Thymus (tissue), 11 donors: ENCODE measurements at regions not wholly inside any gene's neighbourhood (a gene's known extent, or its start where the extent isn't known, plus 50 kb on each side); places are given as distances from the start of the nearest gene placed in this dataset.

ENCODE experiments used
- DNase-seq, 9 donors: peaks; one replicate each; pipeline ENCODE4 v3.0.0-alpha.2; 2013; ENCODE audit warnings: low spot score in 9 of 9, low read depth in 6 of 9, missing footprints in 1 of 9
- H3K27ac ChIP-seq, 2 donors: one replicate each; pipeline ENCODE4 v1.5.1; 2013; ENCODE audit warnings: control low read depth in 1 of 2, low read depth in 1 of 2, low read length in 1 of 2, mild to moderate bottlenecking in 1 of 2, moderate library complexity in 1 of 2
- H3K27me3 ChIP-seq, 2 donors: one replicate each; pipeline ENCODE4 v1.5.1; 2013; ENCODE audit warnings: low read length in 1 of 2; ENCODE audit not compliant: control insufficient read depth in 2 of 2, insufficient read depth in 1 of 2
- H3K36me3 ChIP-seq, 2 donors: one replicate each; pipeline ENCODE4 v1.5.1; 2013; ENCODE audit warnings: low read length in 1 of 2, mild to moderate bottlenecking in 1 of 2, moderate library complexity in 1 of 2; ENCODE audit not compliant: control insufficient read depth in 2 of 2, insufficient read depth in 2 of 2
- H3K4me1 ChIP-seq, 2 donors: one replicate each; pipeline ENCODE4 v1.5.1; 2013; ENCODE audit warnings: low read length in 2 of 2; ENCODE audit not compliant: control insufficient read depth in 2 of 2, insufficient read depth in 2 of 2
- H3K4me3 ChIP-seq, 2 donors: one replicate each; pipeline ENCODE4 v1.5.1; 2013; ENCODE audit warnings: low read length in 2 of 2, control low read depth in 1 of 2, mild to moderate bottlenecking in 1 of 2
- H3K9me3 ChIP-seq, 2 donors: one replicate each; pipeline ENCODE4 v1.5.1; 2013; ENCODE audit warnings: low read length in 1 of 2, mild to moderate bottlenecking in 1 of 2; ENCODE audit not compliant: control insufficient read depth in 2 of 2, insufficient read depth in 1 of 2
- WGBS: extraction: QIAGEN DNeasy Blood & Tissue Kit; methylation state at CpG from one replicate; pipeline ENCODE4 v1.1.7; 2013; 5-methylcytosine and 5-hydroxymethylcytosine counted together
- donor health status: healthy.

DNA sequence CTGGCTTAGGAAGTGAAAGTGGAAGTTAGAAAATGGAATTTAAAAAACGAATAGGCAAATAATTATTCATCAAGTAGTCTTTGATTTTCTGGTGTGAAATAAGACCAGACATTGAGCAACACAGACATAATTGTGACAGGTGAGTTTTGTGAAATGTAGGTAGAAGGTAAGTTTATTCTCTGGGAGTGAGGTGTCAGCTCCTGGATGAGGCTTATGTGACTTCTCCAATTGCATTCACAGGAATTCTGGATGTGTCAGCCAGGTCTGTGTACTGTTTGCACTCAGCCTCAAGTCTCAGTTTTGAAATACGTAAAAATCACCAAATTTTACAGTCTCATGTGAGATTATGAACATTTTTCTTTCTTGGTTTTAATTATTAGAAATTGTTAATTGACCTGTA, 537.6 kb downstream of the CETN3 start:
- 80% methylated on average over 2 of the region's 2 CpGs for WGBS
- Histone ChIP-seq H3K9me3 (no peaks in the 10 kb centered on the region), H3K27me3 (no peaks in the 10 kb centered on the region), H3K27ac (no peak overlapping the region), H3K4me3 (no peak overlapping the region), H3K4me1 (no peaks in the 10 kb centered on the region), H3K36me3 (no peaks in the 10 kb centered on the region)
- DNase-seq: no peak

DNA sequence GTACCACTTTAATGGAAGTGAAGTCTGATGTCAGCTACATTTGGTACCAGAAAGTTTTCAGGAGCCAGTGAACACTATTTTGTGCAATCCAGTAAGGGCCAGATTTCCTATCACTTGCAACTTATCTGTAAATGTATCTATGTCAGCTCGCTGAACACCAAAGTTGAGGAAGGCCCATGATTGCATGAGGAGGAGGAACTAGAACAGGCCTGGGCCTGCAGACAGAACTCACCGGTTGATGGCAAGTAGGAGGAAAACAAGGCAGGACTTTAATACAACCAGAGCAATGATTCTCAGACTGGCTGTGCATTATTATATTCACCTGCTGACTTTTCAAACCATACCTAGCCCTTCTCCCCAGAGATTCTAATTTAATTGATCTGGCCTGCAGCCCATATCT, 540.2 kb downstream of the CETN3 start:
- no peaks in the 10 kb centered on the region for H3K27me3 ChIP-seq
- WGBS: 93% methylated on average over 2 of the region's 2 CpGs

GRCh38 chr5:89866410-89866809, 543.1 kb downstream of the CETN3 start:
- WGBS: 88% methylated on average over 3 of the region's 3 CpGs
- no peaks in the 10 kb centered on the region for H3K36me3 ChIP-seq
- H3K27me3 ChIP-seq: no peaks in the 10 kb centered on the region
- peak in 1 of 9 donors; percentile 31 for DNase-seq
- peak overlapping the region in 1 of 2 donors; percentile 43 for H3K27ac ChIP-seq
- H3K4me3 ChIP-seq: no peak overlapping the region
- H3K9me3 ChIP-seq: no peaks in the 10 kb centered on the region
- H3K4me1 ChIP-seq: no peaks in the 10 kb centered on the region

More for the DNA sequence above, 540.2 kb downstream of the CETN3 start:
- H3K27ac ChIP-seq: no peak overlapping the region
- no peaks in the 10 kb centered on the region for H3K4me1 ChIP-seq
- no peak for DNase-seq
- no peaks in the 10 kb centered on the region for H3K9me3 ChIP-seq
- H3K36me3 ChIP-seq: no peaks in the 10 kb centered on the region
- no peak overlapping the region for H3K4me3 ChIP-seq

DNA sequence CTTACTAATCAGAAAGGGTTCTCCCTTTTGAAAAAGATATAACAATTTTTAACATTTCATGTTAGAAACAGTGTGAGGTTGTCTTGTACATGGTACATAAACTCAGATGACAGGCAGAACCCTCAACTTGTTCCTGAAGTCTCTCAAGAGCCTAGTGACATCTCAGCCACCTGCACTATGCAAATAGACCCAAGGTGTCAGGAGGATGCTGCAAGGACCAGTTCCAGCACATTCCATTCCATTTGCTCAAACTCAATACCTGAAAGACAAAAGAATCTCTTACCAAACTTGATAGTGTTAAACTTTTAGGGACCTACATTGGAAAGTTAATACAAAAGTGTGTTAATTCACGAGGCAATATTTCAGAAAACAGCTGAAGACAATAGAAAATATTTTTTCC, 544.6 kb downstream of the CETN3 start:
- Histone ChIP-seq H3K27me3 (no peaks in the 10 kb centered on the region), H3K27ac (no peak overlapping the region)

GRCh38 chr5:89857790-89858189, 551.8 kb downstream of the CETN3 start:
- DNase-seq: no peak
- 99% methylated on average over 5 of the region's 5 CpGs for WGBS
- H3K27me3 ChIP-seq: no peaks in the 10 kb centered on the region
- no peak overlapping the region for H3K27ac ChIP-seq
- H3K9me3 ChIP-seq: no peaks in the 10 kb centered on the region
- H3K36me3 ChIP-seq: no peaks in the 10 kb centered on the region
- H3K4me1 ChIP-seq: no peaks in the 10 kb centered on the region
- no peak overlapping the region for H3K4me3 ChIP-seq

More for the DNA sequence above, 544.6 kb downstream of the CETN3 start:
- Histone ChIP-seq H3K36me3 (no peaks in the 10 kb centered on the region), H3K4me1 (no peaks in the 10 kb centered on the region), H3K4me3 (no peak overlapping the region), H3K9me3 (no peaks in the 10 kb centered on the region)
- WGBS: 93% methylated on average over 1 of the region's 1 CpG
- no peak for DNase-seq

- no peaks in the 10 kb centered on the region for H3K9me3 ChIP-seq
- no peak for DNase-seq
- 96% methylated on average over 2 of the region's 2 CpGs for WGBS
- H3K4me3 ChIP-seq: no peak overlapping the region
- no peaks in the 10 kb centered on the region for H3K27me3 ChIP-seq
- no peaks in the 10 kb centered on the region for H3K4me1 ChIP-seq
- H3K36me3 ChIP-seq: no peaks in the 10 kb centered on the region
- H3K27ac ChIP-seq: no peak overlapping the region
Observed at GRCh38 chr5:89855417-89855816, 554.1 kb downstream of the CETN3 start.

- Histone ChIP-seq H3K4me1 (no peaks in the 10 kb centered on the region), H3K36me3 (no peaks in the 10 kb centered on the region), H3K27ac (no peak overlapping the region), H3K27me3 (no peaks in the 10 kb centered on the region), H3K9me3 (no peaks in the 10 kb centered on the region), H3K4me3 (no peak overlapping the region)
- 87% methylated on average over 3 of the region's 3 CpGs for WGBS
- DNase-seq: no peak
Observed at GRCh38 chr5:89851911-89852310, 557.6 kb downstream of the CETN3 start.

GRCh38 chr5:89850513-89850865, 559.1 kb downstream of the CETN3 start:
- Histone ChIP-seq H3K9me3 (no peaks in the 10 kb centered on the region), H3K27ac (no peak overlapping the region), H3K4me3 (no peak overlapping the region), H3K36me3 (no peaks in the 10 kb centered on the region), H3K27me3 (no peaks in the 10 kb centered on the region), H3K4me1 (no peaks in the 10 kb centered on the region)
- no peak for DNase-seq

- H3K9me3 ChIP-seq: no peaks in the 10 kb centered on the region
- no peak overlapping the region for H3K27ac ChIP-seq
- no peak for DNase-seq
- WGBS: 93% methylated on average over 1 of the region's 1 CpG
- no peak overlapping the region for H3K4me3 ChIP-seq
- no peaks in the 10 kb centered on the region for H3K36me3 ChIP-seq
- no peaks in the 10 kb centered on the region for H3K4me1 ChIP-seq
- H3K27me3 ChIP-seq: no peaks in the 10 kb centered on the region
Observed at GRCh38 chr5:89849830-89850512, 559.6 kb downstream of the CETN3 start.

DNA sequence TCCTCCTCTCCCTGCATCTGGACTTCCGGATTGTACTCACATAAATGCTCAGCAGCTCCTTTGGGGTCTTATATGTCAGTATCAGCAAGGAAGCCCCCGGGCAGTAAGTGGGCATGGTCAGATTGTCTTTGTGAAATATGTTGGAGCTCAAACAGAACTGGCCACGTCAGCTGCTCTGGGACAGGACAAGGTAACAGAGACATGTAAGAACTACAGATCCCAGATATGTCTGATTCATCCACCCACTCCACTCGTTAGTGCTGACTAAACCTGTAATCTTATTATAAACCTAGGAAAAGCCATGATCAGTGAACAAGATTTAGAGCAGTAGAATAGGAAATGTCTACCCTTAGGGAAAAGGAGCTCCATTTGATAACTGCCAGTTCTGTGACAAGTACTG, 561.8 kb downstream of the CETN3 start:
- Histone ChIP-seq H3K27me3 (no peaks in the 10 kb centered on the region), H3K4me3 (no peak overlapping the region), H3K36me3 (no peaks in the 10 kb centered on the region), H3K27ac (no peak overlapping the region), H3K4me1 (no peaks in the 10 kb centered on the region), H3K9me3 (no peaks in the 10 kb centered on the region)
- 87% methylated on average over 4 of the region's 4 CpGs for WGBS
- no peak for DNase-seq
